NCI-H345 treated with DMSO at 0.1 percent for 48 hours (cell line): ENCODE measurements at regions not wholly inside any gene's neighbourhood (a gene's known extent, or its start where the extent isn't known, plus 50 kb on each side); places are given as distances from the start of the nearest gene placed in this dataset.
"Not testable (repeated sequence)": the region's sequence is repeated elsewhere in the genome, so short reads cannot be mapped to it uniquely, and the experiment has no call there.

Source experiments
- DNase-seq: peaks from one replicate; lab custom pipeline; 2025; ENCODE audit not compliant: unreplicated experiment; lab: John Stamatoyannopoulos, UW

- no peak for DNase-seq
These were observed 1863.7 kb upstream of the RAG2 start for GRCh38 chr11:38461751-38462150.

GRCh38 chr11:38460896-38461295, 1862.9 kb upstream of the RAG2 start:
- DNase-seq: no peak

GRCh38 chr11:38460429-38460828, 1862.4 kb upstream of the RAG2 start:
- DNase-seq: no peak

GRCh38 chr11:38456371-38456770, 1858.3 kb upstream of the RAG2 start:
- no peak for DNase-seq

GRCh38 chr11:38448284-38448683, 1850.2 kb upstream of the RAG2 start:
- no peak for DNase-seq

- no peak for DNase-seq
These were observed 1848.3 kb upstream of the RAG2 start for GRCh38 chr11:38446336-38446735.

GRCh38 chr11:38438091-38438490, 1840.1 kb upstream of the RAG2 start:
- DNase-seq: no peak

GRCh38 chr11:38425578-38425977, 1827.5 kb upstream of the RAG2 start:
- DNase-seq: no peak

GRCh38 chr11:38423042-38423441, 1825.0 kb upstream of the RAG2 start:
- no peak for DNase-seq

GRCh38 chr11:38416141-38416540, 1818.1 kb upstream of the RAG2 start:
- no peak for DNase-seq

- DNase-seq: no peak
These were observed 1813.1 kb upstream of the RAG2 start for GRCh38 chr11:38411149-38411548.

- DNase-seq: no peak
These were observed 1804.0 kb upstream of the RAG2 start for GRCh38 chr11:38402063-38402462.

GRCh38 chr11:38392176-38392575, 1794.1 kb upstream of the RAG2 start:
- DNase-seq: no peak

GRCh38 chr11:38384568-38384967, 1786.5 kb upstream of the RAG2 start:
- no peak for DNase-seq

GRCh38 chr11:38365274-38365673, 1767.2 kb upstream of the RAG2 start:
- DNase-seq: no peak

- DNase-seq: no peak
These were observed 1758.2 kb upstream of the RAG2 start for GRCh38 chr11:38356255-38356654.

- no peak for DNase-seq
These were observed 1747.2 kb upstream of the RAG2 start for GRCh38 chr11:38345286-38345685.

- DNase-seq: not testable (repeated sequence)
These were observed 1743.6 kb upstream of the RAG2 start for GRCh38 chr11:38341612-38342011.

- DNase-seq: no peak
These were observed 1741.9 kb upstream of the RAG2 start for GRCh38 chr11:38339835-38340440.

- not testable (repeated sequence) for DNase-seq
These were observed 1740.0 kb upstream of the RAG2 start for GRCh38 chr11:38338022-38338421.

- DNase-seq: no peak
These were observed 1734.0 kb upstream of the RAG2 start for GRCh38 chr11:38332046-38332445.

GRCh38 chr11:38330578-38330977, 1732.5 kb upstream of the RAG2 start:
- no peak for DNase-seq

GRCh38 chr11:38323961-38324761, 1726.1 kb upstream of the RAG2 start:
- no peak for DNase-seq
